Common myeloid progenitor, CD34-positive (primary cell): ENCODE measurements at regions not wholly inside any gene's neighbourhood (a gene's known extent, or its start where the extent isn't known, plus 50 kb on each side); places are given as distances from the start of the nearest gene placed in this dataset.

Source experiments
- CTCF ChIA-PET: fragments of 350-600 bp; sonication (Branson Sonifier 250); formaldehyde crosslinking; loops from one replicate; lab custom pipeline; 2021; ENCODE audit warnings: antibody characterized with exemption; lab: Charles Lee
- POLR2A ChIA-PET: fragments of 350-600 bp; sonication (Branson Sonifier 250); formaldehyde crosslinking; loops from one replicate; lab custom pipeline; 2021; ENCODE audit warnings: antibody characterized with exemption; lab: Charles Lee
- DNase-seq, 3 donors: peaks; one replicate each; pipeline versions ENCODE4 v3.0.0 to v3.0.0-alpha.2; 2013
- H3K27ac ChIP-seq, 2 experiments: 1 replicate in 1 of 2; 2 replicates in 1 of 2; pipeline ENCODE4 v1.7.0; 2013; ENCODE audit warnings: inconsistent platforms in 2 of 2, low read length in 2 of 2, mild to moderate bottlenecking in 2 of 2, low read depth in 1 of 2, moderate library complexity in 1 of 2; ENCODE audit not compliant: severe bottlenecking in 2 of 2, insufficient read depth in 1 of 2, poor library complexity in 1 of 2
- H3K27me3 ChIP-seq, 5 experiments: replicated peaks in 2 of 5; 1 replicate in 3 of 5; 2 replicates in 2 of 5; pipeline versions ENCODE4 v1.6.1 to v1.7.0; 2013; ENCODE audit warnings: low read length in 4 of 5, mild to moderate bottlenecking in 2 of 5, moderate library complexity in 2 of 5, inconsistent platforms in 1 of 5; ENCODE audit not compliant: insufficient read depth in 5 of 5, control insufficient read depth in 4 of 5
- H3K36me3 ChIP-seq, 4 experiments: 1 replicate in 2 of 4; 2 replicates in 2 of 4; pipeline versions ENCODE4 v1.6.1 to v1.7.0; 2013; ENCODE audit warnings: low read length in 3 of 4, control low read depth in 1 of 4, mild to moderate bottlenecking in 1 of 4; ENCODE audit not compliant: control insufficient read depth in 4 of 4, insufficient read depth in 4 of 4
- H3K4me1 ChIP-seq, 4 experiments: 1 replicate in 3 of 4; 2 replicates in 1 of 4; pipeline versions ENCODE4 v1.6.1 to v1.7.1; 2013; ENCODE audit warnings: low read length in 3 of 4, mild to moderate bottlenecking in 3 of 4, control low read depth in 1 of 4, inconsistent platforms in 1 of 4, moderate library complexity in 1 of 4; ENCODE audit not compliant: control insufficient read depth in 4 of 4, insufficient read depth in 4 of 4; ENCODE audit errors: control extremely low read depth in 1 of 4
- H3K4me3 ChIP-seq, 7 experiments: 1 replicate in 4 of 7; 2 replicates in 3 of 7; pipeline versions ENCODE4 v1.5.1 to v1.7.0; 2013; ENCODE audit warnings: mild to moderate bottlenecking in 7 of 7, low read length in 6 of 7, moderate library complexity in 6 of 7, inconsistent platforms in 2 of 7, low read depth in 2 of 7, control low read depth in 1 of 7; ENCODE audit not compliant: insufficient read depth in 4 of 7, control insufficient read depth in 1 of 7; ENCODE audit errors: extremely low read depth in 1 of 7
- H3K9me3 ChIP-seq, 5 experiments: 1 replicate in 4 of 5; 2 replicates in 1 of 5; pipeline versions ENCODE4 v1.6.1 to v1.7.1; 2013; ENCODE audit warnings: low read length in 4 of 5, mild to moderate bottlenecking in 2 of 5, inconsistent platforms in 1 of 5, low read depth in 1 of 5, moderate library complexity in 1 of 5; ENCODE audit not compliant: control insufficient read depth in 4 of 5, insufficient read depth in 2 of 5; ENCODE audit errors: control extremely low read depth in 1 of 5
- WGBS: methylation state at CpG from one replicate; pipeline ENCODE4 v1.1.5; 2013; ENCODE audit not compliant: insufficient coverage; 5-methylcytosine and 5-hydroxymethylcytosine counted together

DNA sequence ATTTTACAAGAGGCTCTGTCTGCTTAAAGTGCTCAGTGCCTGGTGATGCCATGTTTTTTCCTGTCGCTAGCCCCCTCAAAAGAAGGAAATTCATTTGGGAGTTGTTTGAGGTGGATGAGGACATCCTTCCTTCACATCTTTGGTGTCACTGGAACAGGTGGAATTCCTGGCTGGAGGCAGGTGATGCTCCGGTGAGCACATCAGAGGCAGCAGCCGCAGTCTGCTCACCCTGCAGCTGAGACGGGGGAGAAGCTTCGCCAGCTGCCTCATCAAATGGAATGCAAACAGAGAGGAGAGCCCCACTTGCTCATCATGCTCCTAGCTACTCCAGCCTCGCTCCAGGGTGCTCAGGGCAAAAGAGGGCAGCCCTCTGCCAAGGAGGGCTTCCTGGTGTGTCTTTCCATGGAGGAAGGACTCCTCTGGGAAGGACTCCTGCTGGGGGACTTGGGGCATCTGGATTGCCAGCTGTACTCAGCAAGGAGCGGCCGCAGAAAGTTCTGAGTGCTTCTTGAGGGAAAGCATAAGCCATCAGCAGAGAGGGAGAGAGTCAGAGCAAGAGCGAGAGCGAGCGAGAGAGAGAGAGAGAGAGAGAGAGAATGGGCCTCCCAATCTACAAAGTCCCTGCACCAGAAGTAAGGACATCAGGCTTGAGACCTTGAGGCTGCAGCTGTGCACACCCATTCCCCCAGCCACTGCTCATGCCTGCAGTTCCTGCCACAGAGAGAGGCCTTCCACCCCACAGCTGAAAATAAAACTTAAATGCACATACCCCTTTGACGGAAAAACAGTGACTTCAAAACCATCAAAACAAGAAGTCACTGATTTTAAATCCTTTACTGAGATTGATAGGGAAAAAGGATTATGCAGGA lies 74.3 kb upstream of the UBL3 start:
- DNase-seq, result no peak
- Histone ChIP-seq H3K36me3 (no peaks in the 10 kb centered on the region), H3K27ac (no peak overlapping the region), H3K4me3 (no peak overlapping the region), H3K9me3 (no peaks in the 10 kb centered on the region), H3K4me1 (peaks cover 0 to 9% (median 0%) of the 10 kb centered on the region in 4 experiments), H3K27me3 (no peaks in the 10 kb centered on the region)
- WGBS, result 96% methylated on average over 12 of the region's 12 CpGs
- ChIA-PET POLR2A (interaction anchor here (0.7 kb wide), 1 partner anchor 145 kb away, joined by 3 read pairs; no protein-coding TSS in a partner anchor), CTCF (interaction anchor here (0.8 to 1.8 kb wide), 11 partner anchors 9 to 417 kb away, joined by 3 to 8 read pairs (median 5); partner anchors contain the start of gene UBL3)

DNA sequence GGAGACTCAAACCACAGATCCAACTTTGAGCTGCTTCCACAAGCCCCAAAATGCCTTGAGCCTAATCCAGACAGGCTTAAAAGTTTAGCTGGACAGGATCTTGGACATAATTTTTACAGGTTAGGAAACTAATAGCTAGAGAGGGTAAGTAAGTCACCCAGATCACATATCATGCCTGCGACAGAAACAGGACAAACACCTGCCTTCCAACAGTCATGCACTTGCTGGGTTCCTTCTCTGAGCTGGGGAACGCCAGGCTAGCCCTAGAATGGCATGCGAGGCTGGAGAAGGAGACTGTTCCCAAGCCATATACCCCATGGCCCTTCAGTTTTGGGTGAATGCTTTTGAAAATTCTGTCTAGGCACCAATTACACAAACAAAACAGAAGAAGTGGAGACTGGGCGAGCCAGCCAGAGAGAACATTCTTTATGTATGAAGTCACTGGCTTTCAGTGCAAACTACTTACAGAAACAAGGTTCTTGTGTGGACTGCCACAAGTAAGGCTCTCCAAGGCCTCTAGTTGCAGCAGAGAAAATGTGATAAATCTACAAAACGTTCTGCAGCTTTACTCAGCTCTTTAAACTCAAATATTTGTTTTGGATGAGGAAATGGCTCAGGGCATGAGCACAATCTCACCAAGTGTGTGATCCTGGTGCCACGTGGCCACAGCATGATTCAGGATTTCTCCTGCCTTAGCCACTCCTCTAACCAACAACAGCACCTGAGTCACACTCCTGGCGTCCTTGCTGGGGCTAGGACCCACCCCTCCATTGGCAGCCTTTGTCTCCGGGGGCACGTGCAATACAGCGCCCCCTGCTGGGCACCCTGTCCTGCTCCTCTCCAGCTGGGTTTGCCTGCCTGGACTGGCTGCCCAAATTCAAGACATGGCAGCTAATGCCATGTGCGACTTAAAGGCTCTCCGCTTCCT lies 73.4 kb upstream of the UBL3 start:
- Histone ChIP-seq H3K27me3 (no peaks in the 10 kb centered on the region), H3K4me1 (peaks cover 0 to 9% (median 0%) of the 10 kb centered on the region in 4 experiments), H3K9me3 (no peaks in the 10 kb centered on the region)

DNA sequence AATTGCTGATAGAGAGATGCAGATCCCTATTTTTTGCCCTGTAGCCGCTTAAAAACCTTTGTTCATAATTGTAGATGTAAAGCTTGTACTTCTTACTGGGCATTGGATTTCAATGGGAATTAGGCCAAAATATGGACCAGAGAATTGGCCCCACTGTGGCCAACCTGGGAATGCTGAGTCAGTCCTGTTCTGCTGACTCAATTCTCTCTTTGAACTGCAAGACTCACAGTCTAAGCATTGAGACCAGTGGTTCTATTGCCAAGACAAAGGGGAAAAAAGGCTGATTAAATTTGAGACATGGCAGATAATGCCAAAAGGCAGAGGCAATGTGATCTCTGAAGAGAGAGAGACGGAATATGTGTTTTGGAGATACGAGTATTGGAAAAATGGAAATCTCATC lies 72.5 kb upstream of the UBL3 start:
- Histone ChIP-seq H3K27me3 (no peaks in the 10 kb centered on the region), H3K36me3 (no peaks in the 10 kb centered on the region), H3K27ac (no peak overlapping the region), H3K9me3 (no peaks in the 10 kb centered on the region), H3K4me1 (peaks cover 0 to 9% (median 0%) of the 10 kb centered on the region in 4 experiments), H3K4me3 (no peak overlapping the region)
- DNase-seq, result no peak
- 100% methylated on average over 3 of the region's 3 CpGs for WGBS
- POLR2A ChIA-PET, result no interaction called here
- CTCF ChIA-PET, result interaction anchor here (0.8 to 2.8 kb wide), 6 partner anchors 9 to 79 kb away, joined by 3 to 9 read pairs (median 4); no protein-coding TSS in a partner anchor

More for the DNA sequence above, 73.4 kb upstream of the UBL3 start:
- Histone ChIP-seq H3K36me3 (no peaks in the 10 kb centered on the region), H3K4me3 (no peak overlapping the region), H3K27ac (no peak overlapping the region)
- DNase-seq, result peak; percentile 72 to 88 (median 87)
- 57% methylated on average over 12 of the region's 12 CpGs for WGBS
- CTCF ChIA-PET, result interaction anchor here (0.7 to 1.8 kb wide), 16 partner anchors 9 to 416 kb away, joined by 3 to 8 read pairs (median 4); partner anchors contain the start of gene UBL3
- POLR2A ChIA-PET, result interaction anchor here (0.7 kb wide), 1 partner anchor 145 kb away, joined by 3 read pairs; no protein-coding TSS in a partner anchor

DNA sequence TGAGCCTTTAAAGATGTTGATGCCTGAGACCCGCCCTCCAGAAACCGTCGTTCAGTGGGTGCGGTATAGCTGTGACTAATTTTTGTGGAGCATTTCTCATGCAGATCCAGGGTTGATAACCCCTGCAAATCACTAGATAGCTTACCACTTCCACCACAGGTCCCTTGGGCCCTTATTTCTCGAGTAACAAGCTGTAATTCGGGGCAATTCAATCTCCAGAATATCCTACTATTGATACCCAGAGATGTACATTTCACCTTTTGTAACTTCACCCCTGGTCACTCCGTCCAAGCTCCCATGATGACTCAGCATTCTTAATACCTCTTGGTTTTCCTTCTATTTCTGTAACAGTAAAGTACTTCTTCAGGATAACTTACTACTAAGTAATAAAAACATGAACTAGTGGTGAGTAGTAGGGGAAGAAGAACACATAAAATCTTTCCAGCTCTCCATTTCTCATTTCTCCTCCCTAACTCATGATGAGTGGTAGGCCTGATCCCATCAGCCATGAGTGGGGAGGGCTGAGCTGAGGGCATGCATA lies 71.9 kb upstream of the UBL3 start:
- Histone ChIP-seq H3K4me3 (no peak overlapping the region), H3K36me3 (no peaks in the 10 kb centered on the region), H3K9me3 (no peaks in the 10 kb centered on the region), H3K4me1 (peaks cover 0 to 9% (median 0%) of the 10 kb centered on the region in 4 experiments), H3K27ac (no peak overlapping the region), H3K27me3 (no peaks in the 10 kb centered on the region)
- no peak for DNase-seq
- POLR2A ChIA-PET, result no interaction called here
- CTCF ChIA-PET, result interaction anchor here (0.8 to 2.8 kb wide), 6 partner anchors 10 to 150 kb away, joined by 3 to 9 read pairs (median 4); no protein-coding TSS in a partner anchor
- WGBS, result 79% methylated on average over 6 of the region's 7 CpGs

DNA sequence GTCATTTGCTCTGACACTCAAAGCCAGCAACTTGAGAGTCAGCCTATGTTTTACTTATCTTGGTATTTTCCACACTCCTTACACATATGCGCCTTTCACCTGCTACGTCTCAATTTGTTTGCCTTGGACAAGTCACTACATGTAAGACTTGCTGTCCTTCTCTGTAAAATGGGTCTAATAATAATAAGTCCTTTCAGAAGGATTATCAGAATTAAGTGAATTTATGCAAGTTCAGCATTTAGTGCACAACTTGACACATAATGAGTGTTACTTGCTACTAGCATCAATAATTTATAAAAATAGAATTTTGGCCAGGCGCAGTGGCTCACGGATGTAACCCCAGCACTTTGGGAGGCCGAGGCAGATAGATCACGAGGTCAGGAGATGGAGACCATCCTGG lies 71.1 kb upstream of the UBL3 start:
- CTCF ChIA-PET, result interaction anchor here (1.0 to 2.8 kb wide), 3 partner anchors 10 to 28 kb away, joined by 3 to 9 read pairs (median 4); no protein-coding TSS in a partner anchor

DNA sequence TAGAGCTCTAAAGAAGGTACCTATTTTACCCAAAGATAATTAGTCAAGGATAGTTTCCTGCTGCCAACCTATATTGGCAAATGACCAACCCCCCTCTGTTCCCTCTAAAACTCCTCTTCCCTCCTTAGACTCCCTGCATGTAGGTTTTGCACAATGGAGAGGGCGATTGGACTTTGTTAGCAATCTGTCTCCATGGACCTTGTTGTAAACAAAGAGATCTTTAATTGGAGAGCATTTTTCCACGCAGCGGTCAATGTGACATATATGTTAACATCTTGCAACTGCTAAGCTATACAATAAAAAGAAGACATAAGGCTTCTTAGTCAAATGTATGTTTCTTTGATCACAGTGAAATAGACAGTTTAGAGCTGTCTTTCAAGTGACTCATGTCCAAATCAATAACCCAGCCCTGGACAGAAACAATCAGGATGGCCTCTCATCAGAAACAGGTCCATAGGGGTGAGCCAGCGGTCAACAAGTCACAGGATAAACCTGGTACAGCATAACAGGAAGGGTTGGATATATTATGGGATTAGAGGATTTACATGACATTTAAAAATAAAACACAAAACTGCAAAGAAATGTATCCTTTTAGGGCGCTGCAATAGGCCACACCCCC lies 69.7 kb upstream of the UBL3 start:
- no peak overlapping the region for H3K27ac ChIP-seq
- H3K9me3 ChIP-seq, result no peaks in the 10 kb centered on the region
- POLR2A ChIA-PET, result no interaction called here
- DNase-seq, result no peak
- no peaks in the 10 kb centered on the region for H3K27me3 ChIP-seq
- peaks cover 0 to 9% (median 0%) of the 10 kb centered on the region in 4 experiments for H3K4me1 ChIP-seq
- WGBS, result 100% methylated on average over 1 of the region's 5 CpGs
- CTCF ChIA-PET, result interaction anchor here (1.2 to 2.8 kb wide), 3 partner anchors 16 to 195 kb away, joined by 3 to 9 read pairs (median 5); no protein-coding TSS in a partner anchor
- H3K36me3 ChIP-seq, result no peaks in the 10 kb centered on the region
- H3K4me3 ChIP-seq, result no peak overlapping the region

More for the DNA sequence above, 71.1 kb upstream of the UBL3 start:
- H3K27me3 ChIP-seq, result no peaks in the 10 kb centered on the region
- no peak for DNase-seq
- peaks cover 0 to 9% (median 0%) of the 10 kb centered on the region in 4 experiments for H3K4me1 ChIP-seq
- H3K4me3 ChIP-seq, result no peak overlapping the region
- 100% methylated on average over 4 of the region's 6 CpGs for WGBS
- no peaks in the 10 kb centered on the region for H3K9me3 ChIP-seq
- H3K36me3 ChIP-seq, result no peaks in the 10 kb centered on the region
- POLR2A ChIA-PET, result no interaction called here
- H3K27ac ChIP-seq, result no peak overlapping the region
